ENCODE measurements at regions not wholly inside any gene's neighbourhood (a gene's known extent, or its start where the extent isn't known, plus 50 kb on each side); places are given as distances from the start of the nearest gene placed in this dataset.

DNA sequence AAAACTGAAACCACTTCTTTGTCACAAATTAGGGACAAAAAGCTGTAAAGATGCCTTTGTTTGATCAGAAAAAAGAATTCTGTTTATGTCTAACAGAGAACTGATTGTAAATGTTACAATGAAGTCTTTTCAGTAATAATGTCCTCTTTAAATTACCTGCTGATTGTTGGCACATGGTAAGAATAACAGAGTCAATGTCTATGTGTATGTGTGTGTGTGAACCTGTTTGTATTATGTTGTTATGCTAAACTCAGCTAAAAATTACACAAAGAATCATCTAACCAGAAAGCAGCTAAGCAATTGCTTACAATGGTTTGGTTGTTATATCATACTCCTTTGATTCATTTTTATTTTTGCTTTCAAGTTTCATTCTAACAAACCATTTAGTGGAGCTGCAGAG, 159.1 kb upstream of the PDZRN3 start:
- Histone ChIP-seq H3K27me3 (no peaks in the 10 kb centered on the region), H3K4me3 (no peak overlapping the region), H3K36me3 (no peaks in the 10 kb centered on the region), H3K4me1 (no peaks in the 10 kb centered on the region), H3K27ac (no peak overlapping the region), H3K9ac (ENCODE audit: low read depth in 2 of 2, low read length in 2 of 2) (no peak overlapping the region), H3K9me3 (no peaks in the 10 kb centered on the region)
- TF ChIP-seq, protein P1, sequence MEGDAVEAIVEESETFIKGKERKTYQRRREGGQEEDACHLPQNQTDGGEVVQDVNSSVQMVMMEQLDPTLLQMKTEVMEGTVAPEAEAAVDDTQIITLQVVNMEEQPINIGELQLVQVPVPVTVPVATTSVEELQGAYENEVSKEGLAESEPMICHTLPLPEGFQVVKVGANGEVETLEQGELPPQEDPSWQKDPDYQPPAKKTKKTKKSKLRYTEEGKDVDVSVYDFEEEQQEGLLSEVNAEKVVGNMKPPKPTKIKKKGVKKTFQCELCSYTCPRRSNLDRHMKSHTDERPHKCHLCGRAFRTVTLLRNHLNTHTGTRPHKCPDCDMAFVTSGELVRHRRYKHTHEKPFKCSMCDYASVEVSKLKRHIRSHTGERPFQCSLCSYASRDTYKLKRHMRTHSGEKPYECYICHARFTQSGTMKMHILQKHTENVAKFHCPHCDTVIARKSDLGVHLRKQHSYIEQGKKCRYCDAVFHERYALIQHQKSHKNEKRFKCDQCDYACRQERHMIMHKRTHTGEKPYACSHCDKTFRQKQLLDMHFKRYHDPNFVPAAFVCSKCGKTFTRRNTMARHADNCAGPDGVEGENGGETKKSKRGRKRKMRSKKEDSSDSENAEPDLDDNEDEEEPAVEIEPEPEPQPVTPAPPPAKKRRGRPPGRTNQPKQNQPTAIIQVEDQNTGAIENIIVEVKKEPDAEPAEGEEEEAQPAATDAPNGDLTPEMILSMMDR (IDR thresholded peaks at IDR 0.05), result no peak
- intact Hi-C loops (cut with DNase I), result no loop called here
- DNase-seq, result no peak

DNA sequence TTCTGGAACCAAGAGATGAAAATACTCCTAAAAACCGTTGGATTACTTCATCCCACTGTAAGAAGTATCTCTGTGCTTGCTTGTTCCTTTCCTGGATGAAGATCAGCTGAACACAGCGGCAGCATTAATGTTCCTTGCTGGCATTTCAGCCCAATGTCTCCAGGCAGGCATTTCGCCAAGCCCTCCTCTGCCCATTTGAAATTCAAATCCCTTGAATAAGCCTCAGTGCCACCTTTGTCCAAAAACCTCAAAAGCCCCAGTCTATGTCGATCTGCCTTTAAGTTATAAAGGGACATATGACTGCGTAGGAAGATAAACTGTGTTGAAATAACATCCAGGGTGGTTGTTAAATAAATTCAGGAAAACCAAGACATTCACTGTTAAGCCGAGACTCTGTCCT, 156.8 kb upstream of the PDZRN3 start:
- H3K27ac ChIP-seq, result no peak overlapping the region
- no peaks in the 10 kb centered on the region for H3K4me1 ChIP-seq
- no peak overlapping the region for H3K4me3 ChIP-seq
- no peaks in the 10 kb centered on the region for H3K36me3 ChIP-seq
- intact Hi-C loops (cut with DNase I), result no loop called here
- H3K27me3 ChIP-seq, result no peaks in the 10 kb centered on the region
- DNase-seq, result no peak
- TF ChIP-seq, protein P1 (IDR thresholded peaks at IDR 0.05), result no peak
- H3K9me3 ChIP-seq, result no peaks in the 10 kb centered on the region
- H3K9ac ChIP-seq (ENCODE audit: low read depth in 2 of 2, low read length in 2 of 2), result no peak overlapping the region

DNA sequence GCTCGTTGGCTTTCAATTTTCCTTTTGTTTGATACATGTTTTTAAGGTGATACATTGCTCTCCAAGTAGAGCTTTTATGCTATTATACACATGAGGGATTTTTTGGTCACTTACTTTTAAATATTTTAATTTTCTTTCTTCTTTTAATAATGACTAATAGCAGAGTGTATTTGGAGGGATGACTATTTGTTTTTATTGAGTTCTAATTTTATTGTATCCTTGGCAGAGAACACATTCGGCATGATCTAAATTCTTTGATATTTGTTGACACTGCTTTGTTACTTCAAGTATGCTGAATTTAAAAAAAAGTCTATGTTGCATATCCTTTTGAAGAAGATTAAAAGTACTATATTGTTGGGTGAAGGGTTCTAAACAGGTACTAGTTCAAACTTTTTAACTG, 149.9 kb upstream of the PDZRN3 start:
- TF ChIP-seq, protein P1 (IDR thresholded peaks at IDR 0.05), result no peak
- H3K9ac ChIP-seq (ENCODE audit: low read depth in 2 of 2, low read length in 2 of 2), result no peak overlapping the region
- no peaks in the 10 kb centered on the region for H3K9me3 ChIP-seq
- H3K27ac ChIP-seq, result no peak overlapping the region
- no peaks in the 10 kb centered on the region for H3K36me3 ChIP-seq
- intact Hi-C loops (cut with DNase I), result no loop called here
- H3K4me3 ChIP-seq, result no peak overlapping the region
- H3K4me1 ChIP-seq, result no peaks in the 10 kb centered on the region
- no peak for DNase-seq
- H3K27me3 ChIP-seq, result no peaks in the 10 kb centered on the region

DNA sequence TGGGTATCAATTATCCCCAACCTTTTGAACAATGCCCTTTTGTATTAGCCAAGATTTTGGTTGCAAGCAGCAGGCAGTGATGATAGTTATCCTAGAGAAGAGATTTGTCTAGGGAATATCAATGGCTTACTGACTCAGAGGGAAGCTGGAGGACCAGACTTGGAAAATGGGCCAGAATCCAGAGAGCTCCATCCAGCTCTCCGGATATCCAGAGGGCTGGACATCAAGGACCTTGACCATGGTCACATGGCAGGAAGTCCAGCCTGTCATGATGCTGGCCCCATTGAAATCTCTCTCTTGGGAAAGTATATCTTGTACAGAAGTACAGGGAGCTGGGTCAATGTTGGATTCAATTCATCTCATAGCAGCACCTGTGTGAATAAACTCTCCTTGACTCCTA, 148.5 kb upstream of the PDZRN3 start:
- H3K36me3 ChIP-seq, result no peaks in the 10 kb centered on the region
- intact Hi-C loops (cut with DNase I), result no loop called here
- no peak overlapping the region for H3K9ac ChIP-seq (ENCODE audit: low read depth in 2 of 2, low read length in 2 of 2)
- no peak overlapping the region for H3K4me3 ChIP-seq
- H3K27ac ChIP-seq, result no peak overlapping the region
- H3K4me1 ChIP-seq, result no peaks in the 10 kb centered on the region
- TF ChIP-seq, protein P1 (IDR thresholded peaks at IDR 0.05), result no peak
- no peaks in the 10 kb centered on the region for H3K9me3 ChIP-seq
- DNase-seq, result no peak
- H3K27me3 ChIP-seq, result no peaks in the 10 kb centered on the region

DNA sequence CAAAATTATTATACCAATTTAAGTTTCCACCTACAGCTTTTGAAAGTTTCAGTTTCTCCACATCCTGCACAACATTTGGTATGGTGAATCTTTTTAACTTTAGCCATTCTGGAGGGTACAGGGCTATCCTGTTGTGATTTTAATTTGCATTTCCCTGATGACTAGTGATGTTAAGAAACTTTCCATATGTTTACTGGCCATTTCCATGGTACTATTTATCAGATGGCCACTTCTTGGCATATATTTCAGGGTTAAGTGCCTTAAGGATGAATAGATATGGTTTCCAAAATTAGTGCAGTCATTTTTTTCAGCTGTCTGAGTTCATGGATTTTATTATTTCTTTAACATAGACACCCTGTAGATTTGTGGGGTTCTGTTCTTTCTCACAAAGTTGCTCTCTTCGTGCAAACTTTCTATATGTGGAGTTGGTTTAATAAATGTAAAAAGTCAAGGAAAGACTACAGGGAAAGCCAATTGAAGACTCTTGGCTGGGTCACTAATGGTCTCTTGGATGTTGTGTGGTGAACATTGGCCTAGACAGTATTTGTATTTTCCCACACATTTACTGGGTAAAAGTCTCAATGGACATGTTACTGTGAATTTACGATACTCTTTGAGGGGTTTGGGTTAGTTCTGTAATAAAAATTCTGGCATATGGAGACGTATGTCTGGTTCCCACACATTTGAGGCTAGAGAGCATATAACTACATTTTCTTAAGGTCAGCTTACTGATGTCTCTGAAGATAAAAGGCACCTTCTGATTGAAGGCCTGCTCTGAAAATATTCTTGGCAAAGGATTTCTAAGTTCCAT, 147.5 kb upstream of the PDZRN3 start:
- Histone ChIP-seq H3K4me3 (no peak overlapping the region), H3K9ac (ENCODE audit: low read depth in 2 of 2, low read length in 2 of 2) (no peak overlapping the region), H3K9me3 (no peaks in the 10 kb centered on the region), H3K27me3 (no peaks in the 10 kb centered on the region), H3K36me3 (no peaks in the 10 kb centered on the region), H3K4me1 (no peaks in the 10 kb centered on the region), H3K27ac (no peak overlapping the region)
- intact Hi-C loops (cut with DNase I), result no loop called here
- TF ChIP-seq, protein P1 (IDR thresholded peaks at IDR 0.05), result no peak
- no peak for DNase-seq
